AG04449 (cell line): ENCODE measurements at regions not wholly inside any gene's neighbourhood (a gene's known extent, or its start where the extent isn't known, plus 50 kb on each side); places are given as distances from the start of the nearest gene placed in this dataset.
"Not testable (repeated sequence)": the region's sequence is repeated elsewhere in the genome, so short reads cannot be mapped to it uniquely, and the experiment has no call there.

Source experiments
- CTCF ChIA-PET: fragments of 350-600 bp; formaldehyde crosslinking; extraction: SDS; loops from one replicate; lab custom pipeline; 2021; ENCODE audit warnings: antibody characterized with exemption; lab: Yijun Ruan, JAX
- POLR2A ChIA-PET: fragments of 400-600, 350-600 bp; formaldehyde crosslinking; extraction: SDS; loops from one replicate; lab custom pipeline; 2020; ENCODE audit warnings: antibody characterized with exemption, inconsistent platforms; lab: Yijun Ruan, JAX
- DNase-seq: peaks from one replicate; pipeline ENCODE4 v3.0.0-alpha.2; 2010; ENCODE audit warnings: low read depth, low spot score
- H3K4me3 ChIP-seq: 2 replicates; pipeline ENCODE4 v1.5.1; 2011; ENCODE audit warnings: low read depth, mild to moderate bottlenecking, control low read depth, low read length
- CTCF ChIP-seq: IDR thresholded peaks from one replicate; pipeline ENCODE4 v1.5.1; 2011; ENCODE audit warnings: mild to moderate bottlenecking, moderate library complexity, low read length, control low read depth, inconsistent platforms; ENCODE audit not compliant: insufficient read depth; ENCODE audit errors: missing control alignments

GRCh38 chr14:38047195-38047902, 160.4 kb upstream of the SSTR1 start:
- POLR2A ChIA-PET, result no interaction called here
- TF ChIP-seq CTCF, result no peak
- no peak for DNase-seq
- CTCF ChIA-PET, result interaction anchor here (0.6 kb wide), 1 partner anchor 821 kb away, joined by 3 read pairs; no protein-coding TSS in a partner anchor
- no peak overlapping the region for H3K4me3 ChIP-seq

- ChIA-PET CTCF (interaction anchor here (0.6 kb wide), 1 partner anchor 814 kb away, joined by 3 read pairs; no protein-coding TSS in a partner anchor), POLR2A (no interaction called here)
- TF ChIP-seq CTCF, result no peak
- no peak for DNase-seq
- H3K4me3 ChIP-seq, result no peak overlapping the region
Measured at GRCh38 chr14:38053666-38054065, 154.0 kb upstream of the SSTR1 start.

GRCh38 chr14:38056270-38056669, 151.4 kb upstream of the SSTR1 start:
- TF ChIP-seq CTCF, result no peak
- ChIA-PET CTCF (interaction anchor here (1.2 kb wide), 1 partner anchor 9 kb away, joined by 3 read pairs; no protein-coding TSS in a partner anchor), POLR2A (no interaction called here)
- H3K4me3 ChIP-seq, result no peak overlapping the region
- no peak for DNase-seq

- POLR2A ChIA-PET, CTCF ChIA-PET, DNase-seq, H3K4me3 ChIP-seq: not testable (repeated sequence)
Measured at GRCh38 chr14:38062223-38062622, 145.5 kb upstream of the SSTR1 start.

GRCh38 chr14:38063711-38064320, 143.9 kb upstream of the SSTR1 start:
- DNase-seq, result no peak
- ChIA-PET CTCF (no interaction called here), POLR2A (no interaction called here)
- TF ChIP-seq CTCF, result no peak
- no peak overlapping the region for H3K4me3 ChIP-seq

GRCh38 chr14:38065106-38065762, 142.5 kb upstream of the SSTR1 start:
- no peak overlapping the region for H3K4me3 ChIP-seq
- DNase-seq, result no peak
- POLR2A ChIA-PET, result no interaction called here
- CTCF ChIA-PET, result interaction anchor here (0.6 kb wide), 1 partner anchor 8 kb away, joined by 3 read pairs; no protein-coding TSS in a partner anchor
- no peak for TF ChIP-seq CTCF
